DND-41 (cell line): ENCODE measurements at regions not wholly inside any gene's neighbourhood (a gene's known extent, or its start where the extent isn't known, plus 50 kb on each side); places are given as distances from the start of the nearest gene placed in this dataset.
"Not testable (repeated sequence)": the region's sequence is repeated elsewhere in the genome, so short reads cannot be mapped to it uniquely, and the experiment has no call there.

ENCODE experiments used
- ATAC-seq: fragments of 200-7000 bp; cut with Tn5 transposase; 3 replicates; pipeline ENCODE4 v1.9.1; 2021; ENCODE audit warnings: low read depth; ENCODE audit not compliant: insufficient read depth
- DNase-seq: peaks from one replicate; pipeline ENCODE4 v3.0.0-alpha.2; 2020
- H2AFZ ChIP-seq: 2 replicates; pipeline ENCODE4 v1.6.0; 2012; ENCODE audit warnings: low read depth, low read length
- H3K27ac ChIP-seq: 2 replicates; pipeline ENCODE4 v1.5.1; 2012; ENCODE audit warnings: low read length, inconsistent platforms
- H3K27me3 ChIP-seq: fragments of 200-600 bp; sonication (generic); 2 replicates; pipeline ENCODE4 v1.6.0; 2012; ENCODE audit warnings: low read length, mild to moderate bottlenecking, inconsistent platforms; ENCODE audit not compliant: insufficient read depth, poor library complexity
- H3K36me3 ChIP-seq: 2 replicates; pipeline ENCODE4 v1.5.1; 2012; ENCODE audit warnings: low read length, inconsistent platforms; ENCODE audit not compliant: insufficient read depth
- H3K4me1 ChIP-seq: 2 replicates; pipeline ENCODE4 v1.5.1; 2012; ENCODE audit warnings: mild to moderate bottlenecking, low read length; ENCODE audit not compliant: insufficient read depth
- H3K4me2 ChIP-seq: 2 replicates; pipeline ENCODE4 v1.6.0; 2012; ENCODE audit warnings: mild to moderate bottlenecking, moderate library complexity, low read length, inconsistent platforms; ENCODE audit not compliant: insufficient read depth
- H3K4me3 ChIP-seq, 2 experiments: fragments of 200-600 bp in 1 of 2; shearing (Covaris generic) in 1 of 2; 2 replicates each; pipeline ENCODE4 v1.5.1; 2012 to 2016; ENCODE audit warnings: inconsistent platforms in 2 of 2, low read length in 2 of 2, mild to moderate bottlenecking in 2 of 2, low read depth in 1 of 2, moderate library complexity in 1 of 2
- H3K79me2 ChIP-seq: 2 replicates; pipeline ENCODE4 v1.6.0; 2012; ENCODE audit warnings: low read length, inconsistent platforms; ENCODE audit not compliant: insufficient read depth
- H3K9ac ChIP-seq: 2 replicates; pipeline ENCODE4 v1.6.0; 2012; ENCODE audit warnings: low read depth, mild to moderate bottlenecking, inconsistent platforms, low read length, moderate library complexity
- H3K9me3 ChIP-seq: 2 replicates; pipeline ENCODE4 v1.5.1; 2012; ENCODE audit warnings: low read length, moderate library complexity, mild to moderate bottlenecking, inconsistent platforms; ENCODE audit not compliant: insufficient read depth, severe bottlenecking
- H4K20me1 ChIP-seq: 2 replicates; pipeline ENCODE4 v1.6.0; 2012; ENCODE audit warnings: low read length; ENCODE audit not compliant: insufficient read depth
- CTCF ChIP-seq: IDR thresholded peaks from 2 replicates; pipeline ENCODE4 v1.5.1; 2012; ENCODE audit warnings: borderline replicate concordance, low read length, moderate library complexity, mild to moderate bottlenecking; ENCODE audit not compliant: poor library complexity, severe bottlenecking; ENCODE audit errors: extremely low read depth
- EZH2 ChIP-seq: IDR thresholded peaks from 3 replicates; pipeline ENCODE4 v1.6.1; 2012; ENCODE audit warnings: borderline replicate concordance, low read depth, mild to moderate bottlenecking, moderate library complexity, low read length, inconsistent platforms; ENCODE audit not compliant: severe bottlenecking

GRCh38 chr3:147518465-147518864, 109.3 kb downstream of the ZIC1 start:
- Histone ChIP-seq H3K79me2 (no peaks in the 10 kb centered on the region), H2AFZ (no peak overlapping the region), H3K9me3 (no peaks in the 10 kb centered on the region), H3K27me3 (no peaks in the 10 kb centered on the region), H3K4me3 (no peak overlapping the region), H3K36me3 (no peaks in the 10 kb centered on the region), H3K9ac (no peak overlapping the region), H3K27ac (no peak overlapping the region), H3K4me2 (no peak overlapping the region), H4K20me1 (no peaks in the 10 kb centered on the region), H3K4me1 (no peaks in the 10 kb centered on the region)
- ATAC-seq (no peak), DNase-seq (no peak)
- TF ChIP-seq CTCF (no peak), EZH2 (no peak)

GRCh38 chr3:147521646-147522045, 112.5 kb downstream of the ZIC1 start:
- H4K20me1 ChIP-seq, result no peaks in the 10 kb centered on the region
- no peaks in the 10 kb centered on the region for H3K36me3 ChIP-seq
- no peaks in the 10 kb centered on the region for H3K27me3 ChIP-seq
- H2AFZ ChIP-seq, result no peak overlapping the region
- no peak for TF ChIP-seq CTCF
- no peak for TF ChIP-seq EZH2
- H3K27ac ChIP-seq, result no peak overlapping the region
- H3K9ac ChIP-seq, result no peak overlapping the region
- ATAC-seq (no peak), DNase-seq (no peak)
- H3K4me2 ChIP-seq, result no peak overlapping the region
- no peak overlapping the region for H3K4me3 ChIP-seq
- H3K4me1 ChIP-seq, result no peaks in the 10 kb centered on the region
- H3K9me3 ChIP-seq, result no peaks in the 10 kb centered on the region
- no peaks in the 10 kb centered on the region for H3K79me2 ChIP-seq

GRCh38 chr3:147522780-147523179, 113.6 kb downstream of the ZIC1 start:
- H3K9me3 ChIP-seq, H3K9ac ChIP-seq, H3K36me3 ChIP-seq, H3K27me3 ChIP-seq, H3K27ac ChIP-seq, DNase-seq, H3K4me1 ChIP-seq, ATAC-seq, H3K79me2 ChIP-seq, H2AFZ ChIP-seq, H3K4me2 ChIP-seq, H4K20me1 ChIP-seq, H3K4me3 ChIP-seq: not testable (repeated sequence)

- TF ChIP-seq EZH2, result no peak
- TF ChIP-seq CTCF, result no peak
- ATAC-seq, result no peak
- Histone ChIP-seq H3K4me3 (no peak overlapping the region), H3K27ac (no peak overlapping the region), H2AFZ (no peak overlapping the region), H3K9ac (no peak overlapping the region), H3K4me2 (no peak overlapping the region), H3K27me3 (no peaks in the 10 kb centered on the region), H3K9me3 (no peaks in the 10 kb centered on the region), H3K4me1 (no peaks in the 10 kb centered on the region), H4K20me1 (no peaks in the 10 kb centered on the region), H3K79me2 (no peaks in the 10 kb centered on the region), H3K36me3 (no peaks in the 10 kb centered on the region)
- DNase-seq, result no peak
Observed at GRCh38 chr3:147529551-147529950, 120.4 kb downstream of the ZIC1 start.
